D721Med (cell line): ENCODE measurements at regions not wholly inside any gene's neighbourhood (a gene's known extent, or its start where the extent isn't known, plus 50 kb on each side); places are given as distances from the start of the nearest gene placed in this dataset.

ENCODE experiments used
- DNase-seq: peaks from one replicate; pipeline ENCODE4 v3.0.0; 2011; ENCODE audit warnings: low spot score; ENCODE audit not compliant: insufficient read length
- FAIRE-seq: peaks from 2 replicates; lab custom pipeline; 2011; peaks lifted over from hg19 to GRCh38; lab: Jason Lieb, UNC
- TF ChIP-seq, protein P1 (sequence below): IDR thresholded peaks from 2 replicates; pipeline ENCODE4 v1.5.1; 2012; ENCODE audit warnings: mild to moderate bottlenecking, control low read depth; ENCODE audit not compliant: insufficient read depth; ENCODE audit errors: missing control alignments

- FAIRE-seq (no peak), DNase-seq (no peak)
- TF ChIP-seq, protein P1, sequence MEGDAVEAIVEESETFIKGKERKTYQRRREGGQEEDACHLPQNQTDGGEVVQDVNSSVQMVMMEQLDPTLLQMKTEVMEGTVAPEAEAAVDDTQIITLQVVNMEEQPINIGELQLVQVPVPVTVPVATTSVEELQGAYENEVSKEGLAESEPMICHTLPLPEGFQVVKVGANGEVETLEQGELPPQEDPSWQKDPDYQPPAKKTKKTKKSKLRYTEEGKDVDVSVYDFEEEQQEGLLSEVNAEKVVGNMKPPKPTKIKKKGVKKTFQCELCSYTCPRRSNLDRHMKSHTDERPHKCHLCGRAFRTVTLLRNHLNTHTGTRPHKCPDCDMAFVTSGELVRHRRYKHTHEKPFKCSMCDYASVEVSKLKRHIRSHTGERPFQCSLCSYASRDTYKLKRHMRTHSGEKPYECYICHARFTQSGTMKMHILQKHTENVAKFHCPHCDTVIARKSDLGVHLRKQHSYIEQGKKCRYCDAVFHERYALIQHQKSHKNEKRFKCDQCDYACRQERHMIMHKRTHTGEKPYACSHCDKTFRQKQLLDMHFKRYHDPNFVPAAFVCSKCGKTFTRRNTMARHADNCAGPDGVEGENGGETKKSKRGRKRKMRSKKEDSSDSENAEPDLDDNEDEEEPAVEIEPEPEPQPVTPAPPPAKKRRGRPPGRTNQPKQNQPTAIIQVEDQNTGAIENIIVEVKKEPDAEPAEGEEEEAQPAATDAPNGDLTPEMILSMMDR = no peak
These were observed 1398.0 kb upstream of the NXPH2 start for GRCh38 chr2:140178234-140178633.

- TF ChIP-seq, protein P1 = no peak
- no peak for FAIRE-seq
- DNase-seq = no peak
These were observed 1396.9 kb upstream of the NXPH2 start for GRCh38 chr2:140177086-140177485.

DNA sequence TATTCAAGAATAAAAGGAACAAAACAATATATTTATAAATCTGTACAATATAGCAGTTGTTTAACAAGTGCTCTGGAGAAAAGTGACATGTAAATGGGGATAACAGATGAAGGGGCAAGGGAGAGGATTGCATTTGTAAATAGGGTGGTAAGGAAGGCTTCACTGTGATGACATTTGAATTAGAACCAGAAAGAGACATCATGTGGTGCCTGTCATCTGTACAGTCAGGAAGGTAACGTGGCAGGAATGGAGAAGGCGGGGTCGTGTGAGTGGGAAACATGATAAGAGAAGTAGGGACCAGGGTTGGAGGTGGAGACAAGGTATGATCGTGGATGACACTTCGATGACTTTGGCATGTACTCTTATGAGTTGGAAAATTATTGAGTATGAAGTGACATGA lies 1393.6 kb upstream of the NXPH2 start:
- FAIRE-seq = no peak

DNA sequence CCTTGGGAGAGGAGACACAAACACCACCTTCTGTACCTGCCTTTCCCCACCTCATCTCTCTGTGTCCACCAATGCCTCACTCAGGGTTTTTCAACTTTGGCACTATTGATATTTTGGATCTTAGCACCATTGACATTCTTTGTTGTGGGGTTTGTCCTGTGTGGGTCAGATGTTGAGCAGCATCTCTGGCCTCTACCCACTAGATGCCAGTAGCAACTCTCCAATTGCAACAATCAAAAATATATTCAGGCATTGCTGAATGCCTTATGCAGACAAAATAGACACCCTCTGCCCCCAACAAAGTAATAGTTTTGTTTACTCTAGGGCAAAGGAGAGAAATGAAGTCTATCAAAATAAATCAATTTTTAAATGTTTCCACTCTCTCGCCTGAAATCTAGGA lies 1384.3 kb upstream of the NXPH2 start:
- no peak for DNase-seq
- TF ChIP-seq, protein P1 = no peak
- FAIRE-seq = no peak

More for the DNA sequence above, 1393.6 kb upstream of the NXPH2 start:
- TF ChIP-seq, protein P1 = no peak
- DNase-seq = no peak

DNA sequence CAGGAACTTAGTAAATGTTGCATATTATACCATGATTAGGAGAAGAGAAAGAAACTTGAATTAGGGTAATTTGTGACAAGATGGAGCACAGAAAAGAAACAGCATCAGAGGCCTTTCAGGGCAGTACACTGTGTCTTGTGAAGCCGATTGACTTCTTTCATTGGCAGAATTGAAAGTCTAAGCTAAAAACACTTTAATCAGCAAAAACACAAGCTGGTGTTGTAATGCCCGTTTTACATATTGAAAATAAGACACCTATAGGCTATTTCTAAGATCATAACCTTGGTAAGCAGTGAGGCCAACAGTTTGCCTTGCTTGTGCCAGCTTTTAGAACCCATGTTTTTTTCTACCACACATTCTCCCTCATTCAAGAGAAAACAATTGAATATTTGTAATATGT lies 1378.1 kb upstream of the NXPH2 start:
- FAIRE-seq (no peak), DNase-seq (no peak)
- TF ChIP-seq, protein P1 = no peak

DNA sequence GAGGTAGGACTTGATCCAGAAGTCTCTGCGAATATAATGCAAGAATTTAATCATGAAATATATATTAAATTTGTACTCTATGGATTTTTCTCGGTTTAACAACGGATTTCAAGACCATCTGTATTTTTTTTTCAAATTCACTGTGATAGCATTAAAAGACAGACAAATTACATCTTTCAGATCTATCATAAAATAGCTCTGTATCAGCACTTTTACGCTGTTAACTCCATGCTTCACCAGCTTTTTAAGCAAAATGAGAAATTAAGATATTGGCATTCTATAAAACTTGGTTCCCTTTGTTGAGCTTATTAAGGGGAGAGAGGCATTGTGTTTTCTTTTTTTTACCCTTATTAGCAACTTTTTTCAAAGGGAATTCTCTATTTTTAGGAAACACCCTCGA lies 1377.6 kb upstream of the NXPH2 start:
- FAIRE-seq = no peak
- TF ChIP-seq, protein P1 = no peak

DNA sequence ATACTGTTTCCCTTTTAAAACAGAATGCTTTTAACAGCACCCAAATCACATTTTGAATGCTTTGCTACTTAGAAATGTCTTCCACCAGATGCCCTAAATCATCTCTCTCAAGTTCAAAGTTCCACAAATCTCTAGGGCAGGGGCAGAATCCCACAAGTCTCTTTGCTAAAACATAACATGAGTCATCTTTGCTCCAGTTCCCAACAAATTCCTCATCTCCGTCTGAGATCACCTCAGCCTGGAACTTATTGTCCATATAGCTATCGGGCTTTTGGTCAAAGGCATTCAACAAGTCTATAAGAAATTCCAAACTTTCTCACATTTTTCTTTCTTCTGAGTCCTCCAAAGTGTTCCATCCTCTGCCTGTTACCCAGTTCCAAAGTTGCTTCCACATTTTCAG lies 1374.5 kb upstream of the NXPH2 start:
- DNase-seq (no peak), FAIRE-seq (no peak)
- TF ChIP-seq, protein P1 = no peak

More for the DNA sequence above, 1377.6 kb upstream of the NXPH2 start:
- DNase-seq = no peak
